GM18505 (cell line): ENCODE measurements at regions not wholly inside any gene's neighbourhood (a gene's known extent, or its start where the extent isn't known, plus 50 kb on each side); places are given as distances from the start of the nearest gene placed in this dataset.

ENCODE experiments used
- ATAC-seq: cut with Tn5 transposase; IDR thresholded peaks from one replicate; pipeline ENCODE4 v1.9.1; 2021; ENCODE audit not compliant: unreplicated experiment
- POLR2A ChIP-seq: IDR thresholded peaks from 4 replicates; pipeline ENCODE4 v1.6.1; 2011; ENCODE audit warnings: borderline replicate concordance; ENCODE audit not compliant: insufficient read depth, insufficient read length; ENCODE audit errors: extremely low read depth

- ATAC-seq = no peak
- TF ChIP-seq POLR2A = no peak
These were observed 95.8 kb downstream of the ADRA2C start for GRCh38 chr4:3861720-3862639.

- TF ChIP-seq POLR2A = no peak
- no peak for ATAC-seq
These were observed 96.6 kb downstream of the ADRA2C start for GRCh38 chr4:3862640-3863420.

- ATAC-seq = no peak
- TF ChIP-seq POLR2A = no peak
These were observed 97.9 kb downstream of the ADRA2C start for GRCh38 chr4:3863841-3864741.

GRCh38 chr4:3864742-3865721 is 98.8 kb downstream of the ADRA2C start:
- TF ChIP-seq POLR2A = no peak
- ATAC-seq = no peak

- no peak for ATAC-seq
- TF ChIP-seq POLR2A = no peak
These were observed 100.0 kb downstream of the ADRA2C start for GRCh38 chr4:3865986-3866812.

- no peak for ATAC-seq
- TF ChIP-seq POLR2A = no peak
These were observed 100.6 kb downstream of the ADRA2C start for GRCh38 chr4:3866813-3867129.

GRCh38 chr4:3867403-3868100 is 101.4 kb downstream of the ADRA2C start:
- no peak for TF ChIP-seq POLR2A
- no peak for ATAC-seq

GRCh38 chr4:3868211-3869173 is 102.3 kb downstream of the ADRA2C start:
- no peak for ATAC-seq
- no peak for TF ChIP-seq POLR2A

GRCh38 chr4:3869174-3869572 is 103.0 kb downstream of the ADRA2C start:
- no peak for ATAC-seq
- no peak for TF ChIP-seq POLR2A

GRCh38 chr4:3869661-3870566 is 103.7 kb downstream of the ADRA2C start:
- no peak for ATAC-seq

More at GRCh38 chr4:3869661-3870566, 103.7 kb downstream of the ADRA2C start:
- no peak for TF ChIP-seq POLR2A
